GM12875 (cell line): ENCODE measurements at regions not wholly inside any gene's neighbourhood (a gene's known extent, or its start where the extent isn't known, plus 50 kb on each side); places are given as distances from the start of the nearest gene placed in this dataset.

ENCODE experiments used
- H3K4me3 ChIP-seq: one replicate; pipeline ENCODE4 v1.5.1; 2011; ENCODE audit warnings: low read depth, low read length, control low read depth
- CTCF ChIP-seq: IDR thresholded peaks from 2 replicates; pipeline ENCODE4 v1.5.1; 2011; ENCODE audit warnings: low read depth, mild to moderate bottlenecking, control low read depth, inconsistent platforms, low read length, moderate library complexity, borderline replicate concordance; ENCODE audit not compliant: insufficient read depth

GRCh38 chr4:129526812-129527211 is 430.9 kb downstream of the C4orf33 start:
- no peak for TF ChIP-seq CTCF
- H3K4me3 ChIP-seq = no peak overlapping the region

DNA sequence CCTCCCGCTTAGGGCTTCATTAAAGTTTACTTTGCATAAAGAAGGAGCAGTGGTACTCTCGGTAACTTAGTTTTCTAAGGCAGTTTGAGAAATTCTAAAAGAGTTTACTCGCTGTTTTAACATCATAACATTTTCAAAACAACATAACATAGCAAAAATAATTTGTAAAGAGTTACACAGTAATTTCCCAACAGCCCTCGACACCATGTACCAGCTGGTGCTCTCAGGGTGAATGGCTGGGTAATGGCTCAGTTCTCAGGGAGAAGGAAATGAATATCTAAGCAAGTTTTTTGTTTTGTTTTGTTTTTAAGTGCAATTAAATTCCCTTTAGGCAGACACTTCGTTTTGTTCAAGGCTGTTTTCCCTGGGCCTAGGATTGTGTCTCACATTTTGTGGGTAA is 435.3 kb downstream of the C4orf33 start:
- H3K4me3 ChIP-seq = no peak overlapping the region
- TF ChIP-seq CTCF = no peak

DNA sequence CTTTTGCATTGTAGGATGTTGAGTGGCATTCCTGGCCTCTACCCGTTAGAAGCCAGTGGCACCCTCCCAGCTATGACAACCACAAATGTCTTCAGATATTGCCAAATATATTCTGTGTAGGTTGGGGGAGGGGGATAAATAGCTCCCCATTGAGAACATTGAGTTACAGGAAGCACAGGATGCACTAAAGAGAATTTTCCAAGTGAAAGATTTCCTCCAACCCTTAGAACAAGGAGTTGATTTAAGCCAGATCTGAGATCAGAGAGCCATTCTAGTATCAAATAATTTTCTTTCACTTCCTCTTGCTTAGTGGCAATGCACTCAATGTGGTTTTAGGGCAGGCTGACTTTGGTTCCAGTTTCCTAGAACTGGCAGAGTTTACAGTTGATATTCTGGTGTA is 436.6 kb downstream of the C4orf33 start:
- no peak overlapping the region for H3K4me3 ChIP-seq
- no peak for TF ChIP-seq CTCF

DNA sequence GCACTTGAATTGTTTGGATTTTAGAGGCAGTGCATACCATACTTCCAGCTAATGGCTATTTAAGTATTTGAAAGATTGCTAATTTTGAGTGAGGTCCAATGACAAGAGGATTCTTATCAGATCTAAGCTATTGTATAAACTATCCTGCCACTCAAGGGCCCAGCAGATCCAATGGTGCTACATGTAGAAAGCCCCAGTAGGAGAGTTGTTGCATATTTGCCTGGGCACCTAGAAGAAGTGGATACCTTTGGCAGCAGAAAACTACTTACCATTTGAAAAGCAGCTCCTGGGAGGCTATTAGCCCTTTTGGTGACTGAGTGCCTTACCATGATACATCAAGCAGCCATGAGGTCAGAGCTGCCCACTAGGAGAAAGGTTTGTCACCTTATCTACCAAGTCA is 447.3 kb downstream of the C4orf33 start:
- H3K4me3 ChIP-seq = no peak overlapping the region
- TF ChIP-seq CTCF = no peak

- no peak for TF ChIP-seq CTCF
- H3K4me3 ChIP-seq = no peak overlapping the region
Measured at GRCh38 chr4:129545599-129546278, 449.8 kb downstream of the C4orf33 start.

- TF ChIP-seq CTCF = no peak
- no peak overlapping the region for H3K4me3 ChIP-seq
Measured at GRCh38 chr4:129546531-129546930, 450.6 kb downstream of the C4orf33 start.

DNA sequence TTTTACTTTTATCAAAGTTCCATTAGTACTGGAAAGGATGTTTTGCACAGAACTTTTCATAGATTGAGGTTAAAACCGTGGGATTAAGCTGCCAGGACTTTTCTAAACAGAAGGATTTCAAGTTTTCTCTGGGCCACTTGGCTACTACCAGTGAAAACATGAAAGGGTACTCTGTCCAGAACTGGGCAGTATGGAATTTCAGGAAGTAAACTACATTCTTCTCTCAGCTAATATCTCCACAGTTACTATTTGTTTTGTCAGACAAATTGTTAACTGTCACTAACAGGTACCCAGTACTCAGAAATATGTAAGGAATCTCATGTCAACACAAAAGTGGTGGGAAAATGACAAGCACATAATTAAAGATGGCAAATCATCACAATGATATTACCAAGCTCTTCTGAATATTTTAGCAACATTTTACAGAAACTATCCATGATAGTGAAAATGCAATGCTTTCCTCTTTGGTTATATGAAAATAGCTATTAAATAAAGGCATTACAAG is 454.4 kb downstream of the C4orf33 start:
- no peak overlapping the region for H3K4me3 ChIP-seq

More for the DNA sequence above, 454.4 kb downstream of the C4orf33 start:
- no peak for TF ChIP-seq CTCF
